GM18858 (cell line): ENCODE measurements at regions not wholly inside any gene's neighbourhood (a gene's known extent, or its start where the extent isn't known, plus 50 kb on each side); places are given as distances from the start of the nearest gene placed in this dataset.
A peak's percentile ranks its signal among the peaks of the same experiment; 100 is the strongest.

Source experiments
- ATAC-seq: cut with Tn5 transposase; IDR thresholded peaks from one replicate; pipeline ENCODE4 v1.9.1; 2021; ENCODE audit not compliant: unreplicated experiment

DNA sequence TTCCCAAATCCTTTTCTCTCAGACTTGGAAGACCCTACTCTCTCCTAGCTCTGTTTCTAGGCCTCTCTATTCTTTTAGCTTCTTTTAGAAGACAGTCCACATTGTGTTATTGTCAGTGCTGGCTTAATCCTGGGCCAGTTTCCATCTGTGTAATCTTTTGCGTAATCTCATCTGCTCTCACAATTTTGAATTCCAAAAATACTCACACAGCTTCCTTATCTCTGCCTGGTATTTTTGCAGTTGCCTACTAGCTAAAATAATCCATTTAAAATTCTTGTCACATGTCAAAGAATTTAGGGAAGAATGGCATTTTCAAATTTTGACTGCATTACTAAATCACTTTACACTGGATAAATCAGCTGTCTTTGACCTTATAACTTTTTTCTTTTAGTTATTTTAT, 200.6 kb upstream of the MEX3C start:
- ATAC-seq, result no peak

DNA sequence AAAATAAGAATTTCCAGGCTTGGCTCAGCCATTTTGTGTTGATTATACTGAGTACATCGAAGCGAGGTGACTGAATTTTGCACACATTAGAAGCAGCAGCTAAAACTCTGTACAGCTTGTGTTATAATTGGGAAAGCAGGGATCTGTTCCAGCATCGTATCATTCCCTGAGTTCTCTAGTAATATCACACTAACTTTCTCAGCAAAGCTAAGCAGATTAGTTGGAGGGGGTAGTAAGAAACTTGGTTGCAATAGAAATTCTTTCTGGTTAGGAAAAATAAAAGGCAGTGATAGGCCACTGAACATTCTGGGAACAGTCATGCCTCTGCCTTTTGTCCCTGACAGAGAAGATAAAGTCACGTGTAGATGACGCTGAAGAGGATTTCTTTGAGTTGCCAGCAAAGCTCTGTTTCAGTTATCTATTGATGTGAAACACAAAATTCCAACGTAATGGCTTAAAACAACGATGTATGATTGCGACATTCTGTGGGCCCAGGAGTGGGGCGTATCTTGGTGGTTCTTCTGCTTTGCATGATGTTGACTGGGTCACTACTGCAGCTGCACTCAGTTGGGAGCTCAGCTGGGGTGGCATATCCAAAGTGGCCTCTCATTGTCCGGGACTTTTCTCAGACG, 202.1 kb upstream of the MEX3C start:
- no peak for ATAC-seq

- no peak for ATAC-seq
These were observed 203.2 kb upstream of the MEX3C start for GRCh38 chr18:51400721-51401120.

- ATAC-seq, result no peak
These were observed 204.4 kb upstream of the MEX3C start for GRCh38 chr18:51401912-51402311.

GRCh38 chr18:51404620-51405019, 207.1 kb upstream of the MEX3C start:
- ATAC-seq, result no peak

DNA sequence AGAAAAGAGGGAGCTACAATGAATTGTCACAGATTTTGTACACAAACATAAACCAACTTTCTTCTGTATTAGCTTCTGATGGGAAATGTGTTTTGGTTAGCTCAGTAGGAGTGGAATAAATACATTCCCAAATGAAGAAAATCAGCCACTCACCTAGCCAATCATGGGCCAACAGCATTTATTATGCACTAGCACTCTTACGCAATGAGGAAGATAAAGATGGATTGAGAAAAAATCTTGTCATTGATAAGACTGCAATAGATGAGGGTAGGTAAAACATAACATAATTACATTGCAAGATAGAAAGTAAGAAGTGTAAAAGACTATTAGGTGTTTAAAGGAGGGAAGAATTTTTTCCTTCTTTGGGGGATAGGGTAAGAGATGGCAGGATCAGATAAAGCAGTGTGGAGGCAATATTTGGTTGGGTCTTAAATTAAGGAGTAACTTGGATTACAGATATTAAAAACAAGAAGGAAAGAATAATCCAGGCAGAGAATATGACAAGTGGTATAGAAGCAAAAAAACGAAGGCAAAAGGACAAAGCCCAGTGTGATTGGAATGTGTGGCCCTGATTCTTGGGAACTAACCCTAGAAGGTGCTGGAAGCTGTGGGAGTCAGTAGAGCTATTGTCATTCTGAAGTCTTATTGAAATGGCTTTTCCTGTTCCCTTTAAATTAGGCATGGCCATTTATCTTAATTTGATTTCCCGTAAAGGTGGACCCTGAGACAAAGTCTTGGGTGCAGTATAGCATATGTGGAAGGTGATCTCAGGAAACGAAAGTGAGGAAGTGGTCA, 208.4 kb upstream of the MEX3C start:
- ATAC-seq, result no peak

DNA sequence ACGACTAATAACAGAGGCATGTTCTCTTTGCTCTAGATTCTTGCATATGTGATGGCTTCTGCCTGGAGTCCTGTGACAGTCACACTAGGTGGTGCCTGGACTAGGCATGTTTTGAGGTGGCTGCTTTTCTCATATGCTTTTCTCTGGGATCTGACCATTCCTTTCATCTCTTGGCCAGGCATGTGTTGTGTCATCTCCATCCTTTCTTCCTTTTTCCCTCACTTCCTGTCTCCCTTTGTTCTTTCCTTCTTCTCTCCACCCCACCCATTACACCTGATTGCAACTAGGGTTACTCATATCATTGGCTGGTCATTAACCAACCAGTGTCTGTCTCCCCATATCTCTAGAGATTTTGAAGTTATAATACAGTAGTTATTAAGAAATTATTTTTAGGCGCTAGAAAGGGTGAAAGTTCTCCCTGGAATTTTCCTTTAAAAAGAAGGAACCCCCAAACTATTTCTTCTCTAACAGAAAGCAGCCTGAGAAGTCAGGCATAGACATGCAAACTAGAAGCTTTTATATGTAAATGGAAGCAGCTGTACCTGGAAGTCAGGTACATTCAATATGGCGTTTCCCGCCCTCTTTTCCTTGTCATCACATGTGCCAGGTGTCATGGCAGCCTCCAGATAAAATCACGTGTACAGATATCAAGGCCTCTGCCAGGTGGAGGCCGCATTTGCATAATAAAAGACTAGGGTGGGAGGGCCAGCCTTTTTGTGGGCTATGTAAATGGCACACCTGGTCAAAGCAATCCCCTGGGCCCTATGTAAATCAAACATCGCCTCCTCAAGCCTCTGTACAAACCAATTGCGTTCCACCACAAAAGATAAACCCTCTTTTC, 220.4 kb upstream of the MEX3C start:
- ATAC-seq, result no peak

DNA sequence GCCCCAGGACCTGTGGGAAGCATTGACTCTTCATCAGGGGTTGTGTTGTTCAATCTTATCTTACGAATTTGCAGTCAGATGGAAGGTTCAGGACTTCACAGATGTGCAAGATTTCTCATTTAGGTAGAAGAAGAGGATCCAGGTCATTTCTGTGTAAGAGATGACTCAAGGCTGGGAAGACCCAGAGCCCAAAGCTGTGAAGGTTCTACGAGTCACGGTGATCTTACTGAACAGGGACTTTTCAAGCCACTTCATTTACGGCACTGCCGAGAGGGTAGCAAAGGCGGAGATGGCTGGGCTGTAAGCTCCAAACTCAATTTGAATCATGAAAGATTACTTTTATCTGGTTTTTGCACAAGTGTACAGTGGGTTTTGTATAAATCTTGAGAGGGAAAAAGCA, 228.0 kb upstream of the MEX3C start:
- peak; percentile 83 for ATAC-seq

GRCh38 chr18:51425889-51426288, 228.4 kb upstream of the MEX3C start:
- ATAC-seq, result no peak

DNA sequence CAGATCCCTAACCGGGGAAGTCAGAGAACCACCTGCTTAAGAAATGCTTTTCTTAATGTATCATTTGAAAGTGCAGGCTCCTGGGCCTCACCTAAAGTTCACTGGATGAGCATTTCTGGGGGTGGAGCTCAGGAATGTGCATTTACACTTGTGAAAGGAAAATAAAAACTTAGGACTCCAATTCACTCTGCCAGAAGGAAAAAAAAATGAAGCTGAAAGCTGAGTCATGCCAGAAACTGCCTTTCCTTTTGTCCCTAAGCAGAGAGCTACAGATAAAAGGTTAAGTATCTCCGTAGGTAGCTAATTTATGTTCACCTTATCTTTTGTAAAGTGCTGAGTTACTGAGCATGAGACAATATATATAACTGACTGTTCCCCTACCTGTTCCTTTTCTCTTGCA, 229.5 kb upstream of the MEX3C start:
- ATAC-seq, result no peak

GRCh38 chr18:51429644-51430043, 232.2 kb upstream of the MEX3C start:
- no peak for ATAC-seq

- no peak for ATAC-seq
These were observed 233.1 kb upstream of the MEX3C start for GRCh38 chr18:51430538-51430937.

GRCh38 chr18:51433296-51433695, 235.8 kb upstream of the MEX3C start:
- no peak for ATAC-seq

DNA sequence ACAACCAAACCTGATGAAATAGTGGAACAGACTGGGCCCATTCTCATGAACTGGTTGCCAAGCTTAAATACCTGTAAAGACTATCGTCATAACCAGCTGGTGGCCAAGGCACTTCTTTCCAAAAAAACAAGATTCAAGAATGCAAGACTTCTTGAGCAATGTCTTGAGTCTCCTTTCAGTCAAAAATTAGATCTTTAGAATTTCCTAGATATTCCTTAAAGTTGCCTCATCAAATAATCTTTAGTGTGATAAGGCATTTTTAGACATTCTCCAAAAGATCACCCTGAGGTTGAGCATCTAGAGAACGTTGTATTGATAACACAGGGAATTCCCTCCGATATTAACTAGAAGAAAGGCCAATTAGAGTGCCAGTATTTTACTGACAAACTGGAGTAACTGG, 236.4 kb upstream of the MEX3C start:
- no peak for ATAC-seq

DNA sequence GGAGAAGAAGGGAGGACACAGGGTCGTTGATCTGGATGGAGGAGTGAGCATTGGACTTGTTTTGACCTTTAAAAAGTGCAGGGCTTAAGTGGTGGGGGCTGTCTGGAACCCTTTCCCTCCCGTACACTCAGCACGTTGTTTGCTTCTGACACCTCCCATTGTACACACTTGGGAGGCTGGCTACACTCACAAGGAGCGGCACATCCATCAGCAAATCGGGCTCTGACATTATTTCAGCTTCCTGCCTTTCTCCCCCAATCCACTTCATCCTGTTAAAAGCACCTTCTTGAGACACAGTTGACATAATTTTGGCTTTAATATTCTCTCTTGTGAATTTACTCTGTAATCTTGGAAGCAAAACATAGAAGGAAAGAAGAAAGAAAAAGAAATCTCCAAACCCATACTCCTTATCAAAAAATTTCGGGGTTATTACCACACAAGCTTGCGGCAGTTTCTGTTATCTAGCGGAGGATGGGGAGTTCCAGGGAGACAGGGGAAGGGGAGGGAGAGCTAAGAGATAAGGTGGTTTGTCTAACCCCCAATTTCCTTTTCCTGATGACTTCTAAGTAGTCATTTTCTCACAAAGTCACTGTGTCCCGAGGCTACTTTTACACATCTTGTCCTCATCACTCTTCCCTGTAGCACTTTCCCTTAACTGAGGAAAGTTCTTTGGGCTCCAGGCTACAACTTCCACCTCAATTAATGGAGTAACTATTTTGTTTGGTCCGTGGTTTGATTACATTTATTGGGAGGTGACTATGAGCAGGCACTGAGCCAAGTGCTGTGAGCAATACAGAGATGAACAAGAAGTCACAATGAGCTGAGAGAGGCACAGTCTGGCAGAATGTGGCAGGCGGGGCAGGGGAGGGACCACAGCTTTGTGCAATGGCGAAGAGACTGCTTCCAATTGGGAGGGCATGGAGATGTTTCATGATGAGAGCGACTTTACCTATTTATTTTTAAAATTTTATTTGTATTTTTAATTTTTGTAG, 240.1 kb upstream of the MEX3C start:
- no peak for ATAC-seq

- no peak for ATAC-seq
These were observed 241.4 kb upstream of the MEX3C start for GRCh38 chr18:51438797-51439350.

DNA sequence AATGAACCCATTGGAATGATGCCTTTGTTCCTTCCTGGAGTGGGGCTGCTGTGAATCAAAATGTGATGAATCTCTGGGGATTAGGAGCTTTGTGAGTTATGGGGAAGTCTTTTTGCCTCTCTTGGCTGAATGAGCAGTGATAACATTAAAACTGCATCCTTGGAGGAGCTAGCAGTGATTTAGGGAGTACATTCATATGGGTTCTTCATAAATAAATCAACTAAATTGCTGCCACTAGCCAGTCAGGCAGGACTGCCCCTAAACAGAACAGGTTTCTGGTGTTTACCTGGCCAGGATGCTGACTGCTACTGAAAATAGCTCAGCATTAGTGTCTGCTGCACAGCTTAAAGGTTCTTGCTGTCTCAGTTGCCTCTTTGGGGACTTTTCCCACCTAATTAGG, 244.5 kb upstream of the MEX3C start:
- ATAC-seq, result no peak

- no peak for ATAC-seq
These were observed 249.2 kb upstream of the MEX3C start for GRCh38 chr18:51446571-51447210.

DNA sequence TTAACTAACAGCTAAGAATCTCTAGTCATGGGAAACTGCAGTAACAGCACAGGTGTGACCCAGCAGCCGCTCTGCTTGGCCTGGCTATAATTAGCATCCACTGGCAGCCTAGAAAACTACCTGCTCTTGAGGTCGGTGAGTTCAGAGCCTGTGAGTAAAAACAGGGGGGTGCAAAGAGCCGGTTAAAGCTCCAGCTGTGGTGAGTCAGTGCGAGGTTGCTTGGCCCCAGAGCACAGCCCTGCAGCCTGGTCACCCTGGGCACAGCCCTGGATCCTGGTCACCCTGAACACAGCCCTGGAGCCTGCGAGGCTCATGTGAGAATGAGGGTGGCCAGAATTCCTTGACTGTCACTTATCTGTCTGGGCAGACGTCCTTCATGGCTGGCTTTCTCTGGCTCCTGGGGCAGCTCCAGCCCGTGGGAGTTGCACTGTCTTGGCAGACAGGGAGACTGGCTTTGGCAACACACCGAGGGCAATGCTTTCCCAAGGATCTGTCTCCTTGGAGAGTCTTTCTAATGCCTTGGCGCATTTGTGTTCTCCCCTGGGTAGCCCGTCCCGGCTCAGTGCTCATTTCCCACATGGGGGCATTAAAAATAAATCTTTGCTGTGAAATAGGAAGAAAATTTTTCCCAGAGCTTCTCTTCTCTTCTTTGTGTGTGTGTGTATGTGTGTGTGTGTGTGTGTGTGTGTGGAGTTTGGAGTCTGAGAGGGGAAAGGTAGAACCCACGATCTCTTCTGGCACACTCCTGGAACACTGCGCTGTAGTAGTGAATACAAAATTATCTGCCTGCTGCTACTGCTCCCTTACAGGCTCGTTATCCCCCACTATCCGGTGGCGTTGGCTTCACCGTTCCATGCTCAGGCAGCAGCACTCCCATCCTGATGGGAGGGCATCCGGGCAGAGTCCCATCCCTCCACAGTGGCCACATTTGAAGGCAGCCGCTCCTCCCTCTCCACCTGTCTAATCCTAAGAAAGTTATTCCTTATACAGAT, 250.2 kb upstream of the MEX3C start:
- no peak for ATAC-seq
